ENCODE measurements at regions not wholly inside any gene's neighbourhood (a gene's known extent, or its start where the extent isn't known, plus 50 kb on each side); places are given as distances from the start of the nearest gene placed in this dataset.

DNA sequence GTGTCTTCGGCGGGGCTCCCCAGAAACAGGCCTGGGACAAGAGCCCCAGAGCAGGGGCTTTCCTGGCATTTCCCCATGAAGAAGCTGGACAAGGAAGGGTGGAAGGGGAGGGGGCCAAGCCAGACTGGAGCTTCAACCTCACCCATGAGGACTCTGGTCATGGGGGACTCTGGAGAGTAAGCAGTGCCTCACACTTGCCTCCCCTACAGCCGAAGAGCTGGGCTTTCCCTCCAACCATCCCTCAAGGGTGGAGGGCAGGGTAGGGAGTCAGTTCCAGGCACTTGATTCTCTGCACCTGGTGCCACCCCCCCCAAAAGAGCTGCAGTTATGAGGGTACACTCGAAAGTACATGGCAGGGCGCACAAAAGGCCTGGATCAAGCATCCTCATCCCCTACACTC lies 246.6 kb downstream of the TFCP2L1 start:
- H3K27me3 ChIP-seq (ENCODE audit: control insufficient read depth, insufficient read depth, low read length, poor library complexity, severe bottlenecking): peaks cover 100% of the 10 kb centered on the region
- TF ChIP-seq, protein P1, sequence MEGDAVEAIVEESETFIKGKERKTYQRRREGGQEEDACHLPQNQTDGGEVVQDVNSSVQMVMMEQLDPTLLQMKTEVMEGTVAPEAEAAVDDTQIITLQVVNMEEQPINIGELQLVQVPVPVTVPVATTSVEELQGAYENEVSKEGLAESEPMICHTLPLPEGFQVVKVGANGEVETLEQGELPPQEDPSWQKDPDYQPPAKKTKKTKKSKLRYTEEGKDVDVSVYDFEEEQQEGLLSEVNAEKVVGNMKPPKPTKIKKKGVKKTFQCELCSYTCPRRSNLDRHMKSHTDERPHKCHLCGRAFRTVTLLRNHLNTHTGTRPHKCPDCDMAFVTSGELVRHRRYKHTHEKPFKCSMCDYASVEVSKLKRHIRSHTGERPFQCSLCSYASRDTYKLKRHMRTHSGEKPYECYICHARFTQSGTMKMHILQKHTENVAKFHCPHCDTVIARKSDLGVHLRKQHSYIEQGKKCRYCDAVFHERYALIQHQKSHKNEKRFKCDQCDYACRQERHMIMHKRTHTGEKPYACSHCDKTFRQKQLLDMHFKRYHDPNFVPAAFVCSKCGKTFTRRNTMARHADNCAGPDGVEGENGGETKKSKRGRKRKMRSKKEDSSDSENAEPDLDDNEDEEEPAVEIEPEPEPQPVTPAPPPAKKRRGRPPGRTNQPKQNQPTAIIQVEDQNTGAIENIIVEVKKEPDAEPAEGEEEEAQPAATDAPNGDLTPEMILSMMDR (conservative IDR thresholded peaks at IDR 0.05): no peak
- Mint-ChIP-seq H3K9me3 (peaks cover 6% of the 10 kb centered on the region), H3K27me3 (ENCODE audit: insufficient read depth) (peaks cover 91% of the 10 kb centered on the region), H3K4me1 (peaks cover 7% of the 10 kb centered on the region), H3K27ac (no peak overlapping the region), H3K4me3 (no peak overlapping the region), H3K36me3 (ENCODE audit: low read depth) (no peaks in the 10 kb centered on the region)
- DNase-seq: peak; percentile 35
- no peak overlapping the region for H3K27ac ChIP-seq (ENCODE audit: low read depth, low read length)
- H3K9me3 ChIP-seq (ENCODE audit: control insufficient read depth, low read length): peaks cover 3% of the 10 kb centered on the region
- no peaks in the 10 kb centered on the region for H3K36me3 ChIP-seq (ENCODE audit: control insufficient read depth, insufficient read depth, low read length)
- 93 to 94% methylated on average over 5 of the region's 5 CpGs for WGBS, 2 experiments (ENCODE audit: insufficient coverage in 1 of 2, insufficient read length in 1 of 2)
- peaks cover 6% of the 10 kb centered on the region for H3K4me1 ChIP-seq (ENCODE audit: control insufficient read depth, insufficient read depth, low read length)
- no peak overlapping the region for H3K9ac ChIP-seq (ENCODE audit: extremely low read depth, low read length, poor library complexity, severe bottlenecking)
- no peak overlapping the region for H3K4me3 ChIP-seq (ENCODE audit: low read length)

DNA sequence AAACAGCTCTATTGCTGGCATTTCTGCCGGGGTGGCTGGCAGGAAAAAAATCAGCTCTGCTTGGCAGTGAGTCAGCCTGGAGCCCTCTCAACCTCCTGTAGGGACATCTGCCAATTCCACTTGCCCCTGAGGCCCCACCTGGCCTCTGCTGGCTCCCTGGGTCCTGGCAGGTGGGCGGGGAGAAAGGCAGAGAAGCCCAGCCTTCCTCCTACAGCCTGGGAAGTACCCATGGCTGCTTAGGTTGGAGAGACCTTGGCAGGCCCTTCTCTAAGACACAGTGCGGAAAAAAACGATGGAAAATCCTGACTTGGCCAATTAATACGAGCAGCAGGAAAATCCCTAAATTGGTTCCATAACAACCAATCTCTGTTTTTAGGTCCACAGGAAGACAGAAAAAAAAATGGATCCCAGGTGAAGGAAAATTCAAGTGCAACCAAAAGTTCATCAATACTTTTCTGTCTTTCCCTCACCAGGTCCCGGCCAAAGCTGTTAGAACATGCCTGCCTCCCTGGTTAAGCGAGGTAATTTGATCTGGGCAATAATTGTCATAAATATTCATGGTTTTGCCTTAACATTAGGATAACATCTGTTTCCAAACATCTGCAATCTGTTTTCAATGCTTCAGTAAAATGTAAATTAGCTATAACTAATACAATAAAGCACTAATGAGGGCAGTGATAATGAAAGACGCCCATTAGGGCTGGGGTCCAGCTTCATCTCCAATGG lies 245.9 kb downstream of the TFCP2L1 start:
- Histone ChIP-seq H3K4me1 (ENCODE audit: control insufficient read depth, insufficient read depth, low read length) (peaks cover 6% of the 10 kb centered on the region), H3K9me3 (ENCODE audit: control insufficient read depth, low read length) (peaks cover 5% of the 10 kb centered on the region), H3K9ac (ENCODE audit: extremely low read depth, low read length, poor library complexity, severe bottlenecking) (no peak overlapping the region), H3K4me3 (ENCODE audit: low read length) (no peak overlapping the region), H3K36me3 (ENCODE audit: control insufficient read depth, insufficient read depth, low read length) (no peaks in the 10 kb centered on the region), H3K27me3 (ENCODE audit: control insufficient read depth, insufficient read depth, low read length, poor library complexity, severe bottlenecking) (peaks cover 100% of the 10 kb centered on the region), H3K27ac (ENCODE audit: low read depth, low read length) (no peak overlapping the region)
- WGBS, 2 experiments (ENCODE audit: insufficient coverage in 1 of 2, insufficient read length in 1 of 2): 88 to 89% methylated on average over 7 to 8 of the region's 8 CpGs
- Mint-ChIP-seq H3K27me3 (ENCODE audit: insufficient read depth) (peaks cover 91% of the 10 kb centered on the region), H3K9me3 (peaks cover 10% of the 10 kb centered on the region), H3K36me3 (ENCODE audit: low read depth) (no peaks in the 10 kb centered on the region), H3K4me3 (no peak overlapping the region), H3K4me1 (peaks cover 7% of the 10 kb centered on the region), H3K27ac (no peak overlapping the region)
- DNase-seq: peak; percentile 67
- TF ChIP-seq, protein P1 (conservative IDR thresholded peaks at IDR 0.05): no peak

DNA sequence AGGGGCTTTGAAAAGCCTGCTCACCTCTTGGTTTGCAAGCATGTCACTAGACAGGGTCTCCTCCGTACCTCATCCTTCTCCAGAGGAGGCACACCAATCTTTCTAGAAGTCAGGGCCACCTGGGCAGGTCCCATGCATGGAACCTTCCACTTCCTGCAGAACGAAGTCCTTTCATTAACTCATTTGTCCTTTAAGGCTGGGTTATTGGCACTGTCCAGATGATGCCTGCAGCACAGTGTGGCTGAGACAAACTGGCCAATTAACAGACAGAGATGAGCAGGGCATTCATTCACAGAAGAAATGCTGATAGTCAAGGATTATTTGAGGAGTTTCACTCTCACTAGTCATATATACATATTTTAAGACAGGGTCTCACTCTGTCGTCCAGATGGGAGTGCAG lies 245.3 kb downstream of the TFCP2L1 start:
- 87 to 89% methylated on average over 2 to 3 of the region's 3 CpGs for WGBS, 2 experiments (ENCODE audit: insufficient coverage in 1 of 2, insufficient read length in 1 of 2)
- Mint-ChIP-seq H3K27me3 (ENCODE audit: insufficient read depth) (peaks cover 91% of the 10 kb centered on the region), H3K4me1 (peaks cover 7% of the 10 kb centered on the region), H3K9me3 (peaks cover 10% of the 10 kb centered on the region), H3K36me3 (ENCODE audit: low read depth) (no peaks in the 10 kb centered on the region), H3K4me3 (no peak overlapping the region), H3K27ac (no peak overlapping the region)
- DNase-seq: peak; percentile 17
- peaks cover 100% of the 10 kb centered on the region for H3K27me3 ChIP-seq (ENCODE audit: control insufficient read depth, insufficient read depth, low read length, poor library complexity, severe bottlenecking)
- H3K36me3 ChIP-seq (ENCODE audit: control insufficient read depth, insufficient read depth, low read length): no peaks in the 10 kb centered on the region
- H3K4me1 ChIP-seq (ENCODE audit: control insufficient read depth, insufficient read depth, low read length): peaks cover 6% of the 10 kb centered on the region
- no peak overlapping the region for H3K4me3 ChIP-seq (ENCODE audit: low read length)
- TF ChIP-seq, protein P1 (conservative IDR thresholded peaks at IDR 0.05): no peak
- peaks cover 5% of the 10 kb centered on the region for H3K9me3 ChIP-seq (ENCODE audit: control insufficient read depth, low read length)
- no peak overlapping the region for H3K9ac ChIP-seq (ENCODE audit: extremely low read depth, low read length, poor library complexity, severe bottlenecking)
- no peak overlapping the region for H3K27ac ChIP-seq (ENCODE audit: low read depth, low read length)
